T47D (cell line): ENCODE measurements at regions not wholly inside any gene's neighbourhood (a gene's known extent, or its start where the extent isn't known, plus 50 kb on each side); places are given as distances from the start of the nearest gene placed in this dataset.

ENCODE experiments used
- DNase-seq, 2 experiments: peaks; one replicate each; pipeline versions ENCODE4 v3.0.0 to v3.0.0-alpha.2; 2011 to 2012; ENCODE audit warnings: low read depth in 1 of 2, low spot score in 1 of 2
- JUND ChIP-seq: IDR thresholded peaks from 2 replicates; pipeline ENCODE4 v1.6.1; 2012; ENCODE audit warnings: low read depth
- in situ Hi-C: cut with HindIII; loops from 2 replicates; pipeline ENCODE4 v1.10.0; 2016; ENCODE audit warnings: low sequenced_read_pairs, low pct_unique_long_range_greater_than_20kb

GRCh38 chr13:80284290-80284689, 56.6 kb downstream of the SPRY2 start:
- in situ Hi-C loops: no loop called here
- no peak for TF ChIP-seq JUND

GRCh38 chr13:80278706-80279105, 62.2 kb downstream of the SPRY2 start:
- in situ Hi-C loops: no loop called here
- no peak for DNase-seq
- TF ChIP-seq JUND: no peak

More at GRCh38 chr13:80284290-80284689, 56.6 kb downstream of the SPRY2 start:
- no peak for DNase-seq

- TF ChIP-seq JUND: no peak
- DNase-seq: no peak
- in situ Hi-C loops: no loop called here
These were observed 64.3 kb downstream of the SPRY2 start for GRCh38 chr13:80276371-80277289.

GRCh38 chr13:80274643-80275042, 66.3 kb downstream of the SPRY2 start:
- DNase-seq: no peak
- in situ Hi-C loops: no loop called here
- no peak for TF ChIP-seq JUND

GRCh38 chr13:80273718-80274117, 67.2 kb downstream of the SPRY2 start:
- in situ Hi-C loops: no loop called here
- no peak for TF ChIP-seq JUND
- no peak for DNase-seq

- no peak for TF ChIP-seq JUND
- in situ Hi-C loops: no loop called here
- no peak for DNase-seq
These were observed 75.6 kb downstream of the SPRY2 start for GRCh38 chr13:80265348-80265747.

GRCh38 chr13:80263745-80264513, 77.0 kb downstream of the SPRY2 start:
- in situ Hi-C loops: no loop called here
- no peak for TF ChIP-seq JUND
- DNase-seq: no peak

- no peak for TF ChIP-seq JUND
- in situ Hi-C loops: no loop called here
- DNase-seq: no peak
These were observed 78.8 kb downstream of the SPRY2 start for GRCh38 chr13:80262051-80262695.

- no peak for TF ChIP-seq JUND
- in situ Hi-C loops: no loop called here
- no peak for DNase-seq
These were observed 81.8 kb downstream of the SPRY2 start for GRCh38 chr13:80259159-80259558.

GRCh38 chr13:80256352-80256932, 84.5 kb downstream of the SPRY2 start:
- in situ Hi-C loops: no loop called here
- no peak for TF ChIP-seq JUND
- DNase-seq: no peak

- TF ChIP-seq JUND: no peak
- in situ Hi-C loops: no loop called here
These were observed 85.0 kb downstream of the SPRY2 start for GRCh38 chr13:80255946-80256345.

GRCh38 chr13:80251403-80251802, 89.5 kb downstream of the SPRY2 start:
- in situ Hi-C loops: no loop called here
- TF ChIP-seq JUND: no peak
- DNase-seq: peak in 1 of 2 experiments; percentile 59

More at GRCh38 chr13:80255946-80256345, 85.0 kb downstream of the SPRY2 start:
- DNase-seq: no peak
